ENCODE measurements at regions not wholly inside any gene's neighbourhood (a gene's known extent, or its start where the extent isn't known, plus 50 kb on each side); places are given as distances from the start of the nearest gene placed in this dataset.

- TF ChIP-seq CTCF (IDR thresholded peaks at IDR 0.05): no peak
- no peak for TF ChIP-seq POLR2A (IDR thresholded peaks at IDR 0.05)
Observed at GRCh38 chr10:47099474-47099873, 188.2 kb downstream of the PTPN20 start.
